Vagina (tissue), 2 donors: ENCODE measurements at regions not wholly inside any gene's neighbourhood (a gene's known extent, or its start where the extent isn't known, plus 50 kb on each side); places are given as distances from the start of the nearest gene placed in this dataset.

Experiments
- DNase-seq, 2 donors: peaks; one replicate each; pipeline ENCODE4 v3.0.0-alpha.2; 2017; ENCODE audit errors: extremely low spot score in 2 of 2
- H3K27ac ChIP-seq: fragments of 200-600 bp; sonication (generic); one replicate; pipeline ENCODE4 v1.5.1; 2019
- H3K27me3 ChIP-seq: fragments of 200-600 bp; sonication (generic); one replicate; pipeline ENCODE4 v1.5.1; 2019
- H3K36me3 ChIP-seq, 2 donors: fragments of 200-600 bp; sonication (generic); one replicate each; pipeline ENCODE4 v1.5.1; 2017 to 2019
- H3K4me1 ChIP-seq: fragments of 200-600 bp; sonication (generic); one replicate; pipeline ENCODE4 v1.5.1; 2019
- H3K4me3 ChIP-seq, 2 donors: fragments of 200-600 bp; sonication (generic); 1 replicate in 1 of 2; 2 replicates in 1 of 2; pipeline ENCODE4 v1.5.1; 2016 to 2019
- H3K9me3 ChIP-seq: fragments of 200-600 bp; sonication (generic); one replicate; pipeline ENCODE4 v1.5.1; 2019
- CTCF ChIP-seq, 3 experiments: fragments of 450-650 bp in 2 of 3; fragments of 200-600 bp in 1 of 3; sonication (generic) in 1 of 3; IDR thresholded peaks; one replicate each; pipeline ENCODE4 v1.5.1; 2017 to 2019; ENCODE audit warnings: antibody characterized with exemption in 3 of 3, mild to moderate bottlenecking in 2 of 3, moderate library complexity in 2 of 3
- POLR2A ChIP-seq, 2 donors: fragments of 450-650 bp; IDR thresholded peaks; one replicate each; pipeline ENCODE4 v1.6.1; 2017; ENCODE audit warnings: antibody characterized with exemption in 2 of 2, mild to moderate bottlenecking in 2 of 2, moderate library complexity in 2 of 2
- POLR2AphosphoS5 ChIP-seq, 2 donors: sonication (generic); formaldehyde crosslinking; IDR thresholded peaks; one replicate each; pipeline ENCODE4 v1.9.0; 2017; ENCODE audit warnings: antibody characterized with exemption in 2 of 2, mild to moderate bottlenecking in 2 of 2, low read depth in 1 of 2; ENCODE audit not compliant: insufficient read depth in 1 of 2
- intact Hi-C: fragments of 100-400 bp; cut with DNase I; formaldehyde crosslinking; loops from one replicate; pipeline ENCODE4 v1.15.1; 2023

GRCh38 chr9:78756813-78757510 lies 460.0 kb downstream of the PSAT1 start:
- no peak overlapping the region for H3K4me3 ChIP-seq
- no peaks in the 10 kb centered on the region for H3K9me3 ChIP-seq
- H3K4me1 ChIP-seq: no peaks in the 10 kb centered on the region
- no peak for DNase-seq
- intact Hi-C loops: no loop called here
- no peak for TF ChIP-seq POLR2AphosphoS5 (IDR thresholded peaks at IDR 0.05; ENCODE audit: insufficient read depth in 1 of 2, low read depth in 1 of 2)
- TF ChIP-seq POLR2A (IDR thresholded peaks at IDR 0.05): no peak
- TF ChIP-seq CTCF (IDR thresholded peaks at IDR 0.05): no peak
- H3K36me3 ChIP-seq: no peaks in the 10 kb centered on the region
- no peaks in the 10 kb centered on the region for H3K27me3 ChIP-seq
- H3K27ac ChIP-seq: no peak overlapping the region

- no peak for DNase-seq
- no peaks in the 10 kb centered on the region for H3K4me1 ChIP-seq
- H3K36me3 ChIP-seq: no peaks in the 10 kb centered on the region
- intact Hi-C loops: no loop called here
- no peaks in the 10 kb centered on the region for H3K9me3 ChIP-seq
- no peak overlapping the region for H3K27ac ChIP-seq
- TF ChIP-seq POLR2AphosphoS5 (IDR thresholded peaks at IDR 0.05; ENCODE audit: insufficient read depth in 1 of 2, low read depth in 1 of 2) (no peak), POLR2A (IDR thresholded peaks at IDR 0.05) (no peak), CTCF (IDR thresholded peaks at IDR 0.05) (no peak)
- no peaks in the 10 kb centered on the region for H3K27me3 ChIP-seq
- no peak overlapping the region for H3K4me3 ChIP-seq
These were observed 466.5 kb downstream of the PSAT1 start for GRCh38 chr9:78763424-78763823.

- DNase-seq: no peak
- Histone ChIP-seq H3K27me3 (no peaks in the 10 kb centered on the region), H3K36me3 (no peaks in the 10 kb centered on the region), H3K9me3 (no peaks in the 10 kb centered on the region), H3K27ac (no peak overlapping the region), H3K4me1 (no peaks in the 10 kb centered on the region), H3K4me3 (no peak overlapping the region)
- intact Hi-C loops: loop anchor here (5.0 kb wide), 1 partner anchor 1389 kb away; no protein-coding TSS in a partner anchor
- no peak for TF ChIP-seq POLR2AphosphoS5 (IDR thresholded peaks at IDR 0.05; ENCODE audit: insufficient read depth in 1 of 2, low read depth in 1 of 2)
- no peak for TF ChIP-seq POLR2A (IDR thresholded peaks at IDR 0.05)
- no peak for TF ChIP-seq CTCF (IDR thresholded peaks at IDR 0.05)
These were observed 468.9 kb downstream of the PSAT1 start for GRCh38 chr9:78765861-78766260.

GRCh38 chr9:78767490-78767889 lies 470.6 kb downstream of the PSAT1 start:
- H3K4me3 ChIP-seq: no peak overlapping the region
- no peak for DNase-seq
- no peak overlapping the region for H3K27ac ChIP-seq
- no peaks in the 10 kb centered on the region for H3K36me3 ChIP-seq
- no peak for TF ChIP-seq POLR2AphosphoS5 (IDR thresholded peaks at IDR 0.05; ENCODE audit: insufficient read depth in 1 of 2, low read depth in 1 of 2)
- no peak for TF ChIP-seq POLR2A (IDR thresholded peaks at IDR 0.05)
- TF ChIP-seq CTCF (IDR thresholded peaks at IDR 0.05): no peak
- no peaks in the 10 kb centered on the region for H3K9me3 ChIP-seq
- H3K4me1 ChIP-seq: no peaks in the 10 kb centered on the region
- intact Hi-C loops: loop anchor here (5.0 kb wide), 1 partner anchor 1390 kb away; no protein-coding TSS in a partner anchor
- no peaks in the 10 kb centered on the region for H3K27me3 ChIP-seq

- Histone ChIP-seq H3K27me3 (no peaks in the 10 kb centered on the region), H3K27ac (no peak overlapping the region), H3K4me3 (no peak overlapping the region), H3K9me3 (no peaks in the 10 kb centered on the region), H3K4me1 (no peaks in the 10 kb centered on the region), H3K36me3 (no peaks in the 10 kb centered on the region)
- no peak for DNase-seq
- TF ChIP-seq POLR2AphosphoS5 (IDR thresholded peaks at IDR 0.05; ENCODE audit: insufficient read depth in 1 of 2, low read depth in 1 of 2): no peak
- no peak for TF ChIP-seq POLR2A (IDR thresholded peaks at IDR 0.05)
- no peak for TF ChIP-seq CTCF (IDR thresholded peaks at IDR 0.05)
- intact Hi-C loops: loop anchor here (5.0 kb wide), 1 partner anchor 1392 kb away; no protein-coding TSS in a partner anchor
These were observed 472.8 kb downstream of the PSAT1 start for GRCh38 chr9:78769690-78770089.
